A549 (cell line): ENCODE measurements at regions not wholly inside any gene's neighbourhood (a gene's known extent, or its start where the extent isn't known, plus 50 kb on each side); places are given as distances from the start of the nearest gene placed in this dataset.

ENCODE experiments used
- ATAC-seq, 2 experiments: fragments of 200-7000 bp in 1 of 2; fragments of >200 bp in 1 of 2; cut with Nextera tagmentation in 1 of 2; cut with Tn5 transposase in 1 of 2; 3 replicates each; pipeline versions ENCODE4 v1.8.0 to v1.9.1; 2018 to 2020; ENCODE audit warnings: mild to moderate bottlenecking in 1 of 2, moderate library complexity in 1 of 2
- CTCF ChIA-PET: fragments of 300-600 bp; sonication (Branson Sonifier 250); formaldehyde crosslinking; extraction: SDS; loops from one replicate; lab custom pipeline; 2021; ENCODE audit warnings: antibody characterized with exemption, inconsistent platforms; lab: Yijun Ruan, JAX
- POLR2A ChIA-PET: fragments of 350-600 bp; formaldehyde crosslinking; extraction: SDS; loops from one replicate; lab custom pipeline; 2021; ENCODE audit warnings: antibody characterized with exemption, inconsistent platforms; lab: Yijun Ruan, JAX
- DNase-seq, 2 experiments: peaks; one replicate each; pipeline versions ENCODE4 v3.0.0 to v3.0.0-alpha.2; 2011 to 2016; ENCODE audit warnings: low read depth in 1 of 2, low spot score in 1 of 2
- FAIRE-seq: peaks from 2 replicates; lab custom pipeline; 2011; peaks lifted over from hg19 to GRCh38; lab: Jason Lieb, UNC
- H3K27ac ChIP-seq, 2 experiments: fragments of >200 bp; sonication (Bioruptor Twin); formaldehyde crosslinking; 3 replicates each; pipeline ENCODE4 v1.5.1; 2016 to 2017
- H3K4me1 ChIP-seq: fragments of >200 bp; sonication (Bioruptor Twin); formaldehyde crosslinking; 3 replicates; pipeline ENCODE4 v1.6.1; 2016
- H3K4me2 ChIP-seq: fragments of >200 bp; sonication (Bioruptor Twin); formaldehyde crosslinking; 3 replicates; pipeline ENCODE4 v1.6.1; 2016
- H3K4me3 ChIP-seq: fragments of >200 bp; sonication (Bioruptor Twin); formaldehyde crosslinking; 3 replicates; pipeline ENCODE4 v1.5.1; 2016
- H3K9me3 ChIP-seq: fragments of >200 bp; sonication (Bioruptor Twin); formaldehyde crosslinking; 3 replicates; pipeline ENCODE4 v1.6.1; 2016
- CBX8 ChIP-seq: fragments of 200-600 bp; sonication (generic); IDR thresholded peaks from 2 replicates; pipeline ENCODE4 v1.6.1; 2016
- CEBPB ChIP-seq, 2 experiments: fragments of >200 bp in 1 of 2; sonication (Bioruptor Twin) in 1 of 2; formaldehyde crosslinking in 1 of 2; IDR thresholded peaks; 2 replicates each; pipeline ENCODE4 v1.6.1; 2012 to 2016
- CHD4 ChIP-seq: fragments of 200-600 bp; sonication (generic); IDR thresholded peaks from 2 replicates; pipeline ENCODE4 v1.6.1; 2016; ENCODE audit warnings: antibody characterized with exemption, mild to moderate bottlenecking, borderline replicate concordance
- ESRRA ChIP-seq: fragments of 150-350 bp; IDR thresholded peaks from 2 replicates; pipeline ENCODE4 v1.6.1; 2014; ENCODE audit warnings: mild to moderate bottlenecking, low read length, borderline replicate concordance
- FOXS1 ChIP-seq: fragments of 250-450 bp; sonication (Bioruptor Pico); IDR thresholded peaks from 2 replicates; pipeline ENCODE4 v1.5.0; 2020; ENCODE audit warnings: mild to moderate bottlenecking, moderate library complexity
- HEYL ChIP-seq: fragments of 250-450 bp; sonication (Bioruptor Pico); IDR thresholded peaks from 2 replicates; pipeline ENCODE4 v1.8.0; 2021; ENCODE audit warnings: mild to moderate bottlenecking, moderate library complexity
- HOXA7 ChIP-seq: fragments of 250-450 bp; sonication (Bioruptor Pico); IDR thresholded peaks from 2 replicates; pipeline ENCODE4 v1.5.0; 2020; ENCODE audit warnings: mild to moderate bottlenecking, moderate library complexity
- HOXB5 ChIP-seq: fragments of 250-450 bp; sonication (Bioruptor Pico); IDR thresholded peaks from 2 replicates; pipeline ENCODE4 v1.5.0; 2020; ENCODE audit warnings: mild to moderate bottlenecking, moderate library complexity
- JUN ChIP-seq, 2 experiments: fragments of >200 bp; sonication (Bioruptor Twin); formaldehyde crosslinking; IDR thresholded peaks; 2 replicates in 1 of 2; 3 replicates in 1 of 2; pipeline ENCODE4 v1.6.1; 2016 to 2017
- MAZ ChIP-seq: fragments of 150-350 bp; IDR thresholded peaks from 2 replicates; pipeline ENCODE4 v1.6.1; 2014; ENCODE audit warnings: antibody characterized with exemption, low read depth, low read length, borderline replicate concordance
- NR3C1 ChIP-seq: fragments of >200 bp; sonication (Bioruptor Twin); formaldehyde crosslinking; IDR thresholded peaks from 3 replicates; pipeline ENCODE4 v1.6.1; 2017
- PHF8 ChIP-seq: fragments of 200-600 bp; sonication (generic); IDR thresholded peaks from 2 replicates; pipeline ENCODE4 v1.6.1; 2016; ENCODE audit warnings: low read depth, mild to moderate bottlenecking, antibody characterized with exemption, moderate library complexity, borderline replicate concordance
- POLR2A ChIP-seq: IDR thresholded peaks from 2 replicates; pipeline ENCODE4 v1.6.1; 2012; ENCODE audit warnings: mild to moderate bottlenecking, low read length
- POLR2AphosphoS2 ChIP-seq: conservative IDR thresholded peaks from 2 replicates; pipeline ENCODE4 v1.6.1; 2012; ENCODE audit warnings: low read length, improper control_type of control experiment, inconsistent platforms
- RFX5 ChIP-seq: fragments of 450-650 bp; IDR thresholded peaks from 2 replicates; pipeline ENCODE4 v1.7.1; 2014; ENCODE audit warnings: antibody characterized with exemption, mild to moderate bottlenecking, moderate library complexity
- RNF2 ChIP-seq: fragments of 200-600 bp; sonication (generic); IDR thresholded peaks from 2 replicates; pipeline ENCODE4 v1.6.1; 2016; ENCODE audit warnings: low read depth, mild to moderate bottlenecking, antibody characterized with exemption, moderate library complexity, borderline replicate concordance
- SMC3 ChIP-seq: fragments of >200 bp; sonication (Bioruptor Twin); formaldehyde crosslinking; IDR thresholded peaks from 3 replicates; pipeline ENCODE4 v1.6.1; 2018; ENCODE audit warnings: inconsistent platforms
- TP53 ChIP-seq: fragments of 250-450 bp; sonication (Bioruptor Pico); IDR thresholded peaks from 2 replicates; pipeline ENCODE4 v1.5.0; 2021; ENCODE audit warnings: mild to moderate bottlenecking, moderate library complexity
- ZSCAN20 ChIP-seq: fragments of 250-450 bp; sonication (Bioruptor Pico); IDR thresholded peaks from 2 replicates; pipeline ENCODE4 v1.8.0; 2022; ENCODE audit warnings: mild to moderate bottlenecking, moderate library complexity
- WGBS: methylation state at CpG from one replicate; pipeline ENCODE4 v1.1.6; 2017; ENCODE audit errors: missing lambda C conversion rate; 5-methylcytosine and 5-hydroxymethylcytosine counted together
- TF ChIP-seq, protein P1 (sequence below): IDR thresholded peaks from 2 replicates; pipeline ENCODE4 v1.6.1; 2012
- TF ChIP-seq, protein P2 (sequence below): fragments of 150-350 bp; IDR thresholded peaks from 2 replicates; pipeline ENCODE4 v1.6.1; 2014; ENCODE audit warnings: low read depth, mild to moderate bottlenecking, low read length
- TF ChIP-seq, protein P3 (sequence below): fragments of >200 bp; sonication (Bioruptor Twin); formaldehyde crosslinking; IDR thresholded peaks from 3 replicates; pipeline ENCODE4 v1.5.1; 2016
- TF ChIP-seq, protein P4 (sequence below): fragments of >200 bp; sonication (Bioruptor Twin); formaldehyde crosslinking; IDR thresholded peaks from 3 replicates; pipeline ENCODE4 v1.6.1; 2016
- TF ChIP-seq, protein P5 (sequence below): fragments of 250-450 bp; sonication (Bioruptor Pico); IDR thresholded peaks from 2 replicates; pipeline ENCODE4 v1.5.0; 2020; ENCODE audit warnings: low read depth, mild to moderate bottlenecking, moderate library complexity
- TF ChIP-seq, protein P6 (sequence below): IDR thresholded peaks from 2 replicates; pipeline ENCODE4 v1.6.1; 2012; ENCODE audit warnings: low read depth, borderline replicate concordance
- TF ChIP-seq, protein P7 (sequence below): fragments of 450-650 bp; IDR thresholded peaks from 2 replicates; pipeline ENCODE4 v1.6.1; 2014; ENCODE audit warnings: antibody characterized with exemption

DNA sequence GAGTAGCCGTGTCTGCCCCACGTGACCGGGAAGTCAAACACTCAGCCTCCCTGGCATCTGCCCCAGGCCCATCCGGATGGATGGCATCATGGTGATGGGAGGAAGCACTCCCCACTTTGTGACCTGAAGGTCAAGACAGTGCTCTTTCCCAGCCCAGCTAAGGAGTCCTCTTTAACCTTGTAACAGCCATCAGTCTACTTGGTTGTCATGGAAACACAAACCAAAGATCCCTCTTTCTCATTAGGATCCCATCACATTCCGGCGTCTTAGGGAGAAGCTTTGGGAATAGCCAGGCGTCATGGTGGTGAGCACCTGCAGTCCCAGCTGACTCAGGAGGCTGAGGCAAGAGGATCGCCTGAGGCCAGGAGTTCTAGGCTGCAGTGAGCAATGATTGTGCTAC is 90.9 kb upstream of the FOXC1 start:
- CTCF ChIA-PET, result interaction anchor here (1.1 kb wide), 1 partner anchor 16 kb away, joined by 3 read pairs; no protein-coding TSS in a partner anchor
- Histone ChIP-seq H3K4me2 (no peak overlapping the region), H3K4me1 (no peaks in the 10 kb centered on the region), H3K4me3 (no peak overlapping the region), H3K27ac (no peak overlapping the region), H3K9me3 (no peaks in the 10 kb centered on the region)
- FAIRE-seq (no peak), DNase-seq (no peak), ATAC-seq (no peak)
- POLR2A ChIA-PET, result no interaction called here
- 89% methylated on average over 5 of the region's 8 CpGs for WGBS
- TF ChIP-seq FOXS1 (CRISPR knock-in tag) (no peak), CBX8 (no peak)
- TF ChIP-seq, protein P1, sequence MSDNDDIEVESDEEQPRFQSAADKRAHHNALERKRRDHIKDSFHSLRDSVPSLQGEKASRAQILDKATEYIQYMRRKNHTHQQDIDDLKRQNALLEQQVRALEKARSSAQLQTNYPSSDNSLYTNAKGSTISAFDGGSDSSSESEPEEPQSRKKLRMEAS, result no peak
- TF ChIP-seq, protein P2, sequence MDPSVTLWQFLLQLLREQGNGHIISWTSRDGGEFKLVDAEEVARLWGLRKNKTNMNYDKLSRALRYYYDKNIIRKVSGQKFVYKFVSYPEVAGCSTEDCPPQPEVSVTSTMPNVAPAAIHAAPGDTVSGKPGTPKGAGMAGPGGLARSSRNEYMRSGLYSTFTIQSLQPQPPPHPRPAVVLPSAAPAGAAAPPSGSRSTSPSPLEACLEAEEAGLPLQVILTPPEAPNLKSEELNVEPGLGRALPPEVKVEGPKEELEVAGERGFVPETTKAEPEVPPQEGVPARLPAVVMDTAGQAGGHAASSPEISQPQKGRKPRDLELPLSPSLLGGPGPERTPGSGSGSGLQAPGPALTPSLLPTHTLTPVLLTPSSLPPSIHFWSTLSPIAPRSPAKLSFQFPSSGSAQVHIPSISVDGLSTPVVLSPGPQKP, result no peak
- TF ChIP-seq, all 56 proteins: peak for 0

DNA sequence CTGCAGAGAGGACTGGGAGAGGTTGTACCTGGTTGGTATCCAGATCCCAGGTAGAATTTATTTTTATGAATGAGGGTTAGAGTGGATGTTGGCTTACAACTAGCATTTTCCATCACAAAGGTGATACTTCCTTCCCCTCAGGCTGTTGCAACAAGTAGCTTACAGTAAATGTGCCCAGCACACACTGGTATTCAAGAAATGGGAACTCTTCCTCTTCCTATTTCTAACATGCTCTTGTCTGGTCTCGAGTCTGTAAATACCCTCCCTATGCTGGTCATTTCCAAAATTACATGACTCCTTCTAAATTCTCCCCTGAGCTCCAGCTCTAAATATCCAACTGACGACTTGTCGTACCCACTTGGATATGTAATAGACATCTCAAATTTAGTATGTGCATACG is 90.1 kb upstream of the FOXC1 start:
- 57% methylated on average over 4 of the region's 4 CpGs for WGBS
- ChIA-PET CTCF (interaction anchor here (0.7 to 1.0 kb wide), 2 partner anchors 14 to 51 kb away, joined by 3 to 4 read pairs; no protein-coding TSS in a partner anchor), POLR2A (no interaction called here)
- no peaks in the 10 kb centered on the region for H3K4me1 ChIP-seq
- no peaks in the 10 kb centered on the region for H3K9me3 ChIP-seq
- ATAC-seq (no peak), FAIRE-seq (no peak), DNase-seq (no peak)
- no peak overlapping the region for H3K4me2 ChIP-seq
- no peak overlapping the region for H3K4me3 ChIP-seq
- TF ChIP-seq MAZ (no peak), JUN (IDR thresholded peaks at IDR 0.05) (no peak), POLR2A (no peak), NR3C1 (no peak), RNF2 (no peak)
- no peak overlapping the region for H3K27ac ChIP-seq

DNA sequence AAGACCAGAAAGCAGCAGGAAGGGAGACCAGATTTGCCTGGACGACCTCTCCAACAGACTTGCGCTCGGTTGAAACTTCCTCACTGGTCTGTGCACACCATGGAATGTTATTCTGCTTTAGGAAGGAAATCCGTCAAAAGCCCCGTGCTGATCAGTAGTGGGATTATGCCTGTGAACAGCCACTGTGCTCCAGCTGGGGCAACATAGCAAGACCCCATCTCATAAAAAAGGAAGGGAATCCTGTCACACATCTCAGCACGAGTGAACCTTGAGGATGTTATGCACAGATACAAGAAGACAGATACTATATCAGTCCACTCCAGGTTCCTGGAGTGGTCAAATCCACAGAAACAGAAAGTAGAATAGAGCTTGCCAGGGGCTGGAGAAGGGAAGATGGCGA is 86.9 kb upstream of the FOXC1 start:
- Histone ChIP-seq H3K27ac (no peak overlapping the region), H3K4me1 (no peaks in the 10 kb centered on the region), H3K9me3 (no peaks in the 10 kb centered on the region), H3K4me2 (no peak overlapping the region), H3K4me3 (no peak overlapping the region)
- DNase-seq (no peak), FAIRE-seq (no peak), ATAC-seq (no peak)
- ChIA-PET CTCF (interaction anchor here (2.5 kb wide), 1 partner anchor 9 kb away, joined by 12 read pairs; no protein-coding TSS in a partner anchor), POLR2A (no interaction called here)
- TF ChIP-seq ZSCAN20 (no peak), ESRRA (no peak), TP53 (CRISPR knock-in tag) (no peak), CHD4 (no peak), NR3C1 (no peak), PHF8 (no peak), SMC3 (no peak), RFX5 (no peak), HOXA7 (CRISPR knock-in tag) (no peak), RNF2 (no peak), CEBPB (IDR thresholded peaks at IDR 0.05) (no peak), POLR2AphosphoS2 (no peak), HOXB5 (CRISPR knock-in tag) (no peak), HEYL (CRISPR knock-in tag) (no peak)
- TF ChIP-seq, protein P3, sequence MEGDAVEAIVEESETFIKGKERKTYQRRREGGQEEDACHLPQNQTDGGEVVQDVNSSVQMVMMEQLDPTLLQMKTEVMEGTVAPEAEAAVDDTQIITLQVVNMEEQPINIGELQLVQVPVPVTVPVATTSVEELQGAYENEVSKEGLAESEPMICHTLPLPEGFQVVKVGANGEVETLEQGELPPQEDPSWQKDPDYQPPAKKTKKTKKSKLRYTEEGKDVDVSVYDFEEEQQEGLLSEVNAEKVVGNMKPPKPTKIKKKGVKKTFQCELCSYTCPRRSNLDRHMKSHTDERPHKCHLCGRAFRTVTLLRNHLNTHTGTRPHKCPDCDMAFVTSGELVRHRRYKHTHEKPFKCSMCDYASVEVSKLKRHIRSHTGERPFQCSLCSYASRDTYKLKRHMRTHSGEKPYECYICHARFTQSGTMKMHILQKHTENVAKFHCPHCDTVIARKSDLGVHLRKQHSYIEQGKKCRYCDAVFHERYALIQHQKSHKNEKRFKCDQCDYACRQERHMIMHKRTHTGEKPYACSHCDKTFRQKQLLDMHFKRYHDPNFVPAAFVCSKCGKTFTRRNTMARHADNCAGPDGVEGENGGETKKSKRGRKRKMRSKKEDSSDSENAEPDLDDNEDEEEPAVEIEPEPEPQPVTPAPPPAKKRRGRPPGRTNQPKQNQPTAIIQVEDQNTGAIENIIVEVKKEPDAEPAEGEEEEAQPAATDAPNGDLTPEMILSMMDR, result no peak
- TF ChIP-seq, protein P4, sequence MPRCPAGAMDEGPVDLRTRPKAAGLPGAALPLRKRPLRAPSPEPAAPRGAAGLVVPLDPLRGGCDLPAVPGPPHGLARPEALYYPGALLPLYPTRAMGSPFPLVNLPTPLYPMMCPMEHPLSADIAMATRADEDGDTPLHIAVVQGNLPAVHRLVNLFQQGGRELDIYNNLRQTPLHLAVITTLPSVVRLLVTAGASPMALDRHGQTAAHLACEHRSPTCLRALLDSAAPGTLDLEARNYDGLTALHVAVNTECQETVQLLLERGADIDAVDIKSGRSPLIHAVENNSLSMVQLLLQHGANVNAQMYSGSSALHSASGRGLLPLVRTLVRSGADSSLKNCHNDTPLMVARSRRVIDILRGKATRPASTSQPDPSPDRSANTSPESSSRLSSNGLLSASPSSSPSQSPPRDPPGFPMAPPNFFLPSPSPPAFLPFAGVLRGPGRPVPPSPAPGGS, result no peak
- TF ChIP-seq, protein P5, sequence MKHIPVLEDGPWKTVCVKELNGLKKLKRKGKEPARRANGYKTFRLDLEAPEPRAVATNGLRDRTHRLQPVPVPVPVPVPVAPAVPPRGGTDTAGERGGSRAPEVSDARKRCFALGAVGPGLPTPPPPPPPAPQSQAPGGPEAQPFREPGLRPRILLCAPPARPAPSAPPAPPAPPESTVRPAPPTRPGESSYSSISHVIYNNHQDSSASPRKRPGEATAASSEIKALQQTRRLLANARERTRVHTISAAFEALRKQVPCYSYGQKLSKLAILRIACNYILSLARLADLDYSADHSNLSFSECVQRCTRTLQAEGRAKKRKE (CRISPR knock-in tag), result no peak
- TF ChIP-seq, protein P6, sequence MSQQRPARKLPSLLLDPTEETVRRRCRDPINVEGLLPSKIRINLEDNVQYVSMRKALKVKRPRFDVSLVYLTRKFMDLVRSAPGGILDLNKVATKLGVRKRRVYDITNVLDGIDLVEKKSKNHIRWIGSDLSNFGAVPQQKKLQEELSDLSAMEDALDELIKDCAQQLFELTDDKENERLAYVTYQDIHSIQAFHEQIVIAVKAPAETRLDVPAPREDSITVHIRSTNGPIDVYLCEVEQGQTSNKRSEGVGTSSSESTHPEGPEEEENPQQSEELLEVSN, result no peak
- TF ChIP-seq, protein P7, sequence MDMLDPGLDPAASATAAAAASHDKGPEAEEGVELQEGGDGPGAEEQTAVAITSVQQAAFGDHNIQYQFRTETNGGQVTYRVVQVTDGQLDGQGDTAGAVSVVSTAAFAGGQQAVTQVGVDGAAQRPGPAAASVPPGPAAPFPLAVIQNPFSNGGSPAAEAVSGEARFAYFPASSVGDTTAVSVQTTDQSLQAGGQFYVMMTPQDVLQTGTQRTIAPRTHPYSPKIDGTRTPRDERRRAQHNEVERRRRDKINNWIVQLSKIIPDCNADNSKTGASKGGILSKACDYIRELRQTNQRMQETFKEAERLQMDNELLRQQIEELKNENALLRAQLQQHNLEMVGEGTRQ, result no peak
- 83% methylated on average over 6 of the region's 7 CpGs for WGBS
